ENCODE measurements at regions not wholly inside any gene's neighbourhood (a gene's known extent, or its start where the extent isn't known, plus 50 kb on each side); places are given as distances from the start of the nearest gene placed in this dataset.

DNA sequence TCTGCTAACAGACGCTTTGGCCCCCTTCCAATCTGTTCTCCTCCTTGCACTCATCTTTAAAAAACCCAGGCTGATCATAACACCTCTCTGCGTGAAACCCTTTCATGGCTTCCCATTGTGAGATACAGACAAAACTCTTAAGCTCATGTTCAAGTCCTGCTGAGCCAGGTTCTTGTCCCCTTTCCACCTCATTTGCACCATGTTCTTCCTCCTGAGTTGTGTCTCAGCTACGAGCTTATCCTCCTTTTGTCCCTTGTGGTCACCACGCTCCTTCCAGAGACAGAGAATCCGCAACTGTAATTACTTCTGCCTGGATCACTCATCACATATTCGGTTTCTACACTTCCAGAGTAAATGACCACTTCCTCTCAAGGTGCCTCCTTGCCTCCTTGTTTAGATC lies 238.8 kb downstream of the ACTR3 start:
- ChIA-PET CTCF (ENCODE audit: low intra/inter-chr PET ratio, low total read pairs) (no interaction called here), POLR2A (no interaction called here)
- Histone ChIP-seq H4K20me1 (ENCODE audit: insufficient read depth, low read length) (no peaks in the 10 kb centered on the region), H3K27ac (ENCODE audit: extremely low read length, insufficient read depth, low read length) (no peak overlapping the region), H3K4me1 (ENCODE audit: insufficient read depth, low read length) (no peaks in the 10 kb centered on the region), H3K4me2 (ENCODE audit: low read depth, low read length) (no peak overlapping the region), H3K79me2 (ENCODE audit: insufficient read depth, low read length) (no peaks in the 10 kb centered on the region), H3K36me3 (replicated peaks in 1 of 2; ENCODE audit: control insufficient read depth in 1 of 2, insufficient read depth in 2 of 2, low read length in 2 of 2) (no peaks in the 10 kb centered on the region), H2AFZ (ENCODE audit: low read length) (no peak overlapping the region), H3K9me3 (ENCODE audit: low read length) (no peaks in the 10 kb centered on the region), H3K27me3 (ENCODE audit: control insufficient read depth in 1 of 2, insufficient read depth in 2 of 2, low read length in 2 of 2) (no peaks in the 10 kb centered on the region; a peak in 1 of 5 replicates), H3K4me3 (replicated peaks in 1 of 3; ENCODE audit: insufficient read depth in 1 of 3, low read depth in 2 of 3, low read length in 3 of 3) (no peak overlapping the region), H3K9ac (ENCODE audit: insufficient read depth, low read depth, low read length) (no peak overlapping the region)
- TF ChIP-seq PHF5A (CRISPR knock-in tag; IDR thresholded peaks at IDR 0.05; ENCODE audit: low read depth, unreplicated experiment) (no peak), MTA3 (CRISPR knock-in tag; IDR thresholded peaks at IDR 0.05) (no peak), ZNF652 (CRISPR knock-in tag; IDR thresholded peaks at IDR 0.05; ENCODE audit: borderline replicate concordance, low read depth) (no peak), SMC3 (IDR thresholded peaks at IDR 0.05; ENCODE audit: low read length) (no peak), TCF12 (IDR thresholded peaks at IDR 0.05) (no peak), TCF12 (CRISPR knock-in tag; IDR thresholded peaks at IDR 0.05) (no peak), JARID2 (CRISPR knock-in tag; IDR thresholded peaks at IDR 0.05; ENCODE audit: insufficient replicate concordance) (no peak), KAT8 (CRISPR knock-in tag; IDR thresholded peaks at IDR 0.05) (no peak), NFRKB (IDR thresholded peaks at IDR 0.05) (no peak), TP53 (CRISPR knock-in tag; conservative IDR thresholded peaks at IDR 0.05) (no peak), MATR3 (CRISPR knock-in tag; IDR thresholded peaks at IDR 0.05) (no peak)
- TF ChIP-seq, protein P1, sequence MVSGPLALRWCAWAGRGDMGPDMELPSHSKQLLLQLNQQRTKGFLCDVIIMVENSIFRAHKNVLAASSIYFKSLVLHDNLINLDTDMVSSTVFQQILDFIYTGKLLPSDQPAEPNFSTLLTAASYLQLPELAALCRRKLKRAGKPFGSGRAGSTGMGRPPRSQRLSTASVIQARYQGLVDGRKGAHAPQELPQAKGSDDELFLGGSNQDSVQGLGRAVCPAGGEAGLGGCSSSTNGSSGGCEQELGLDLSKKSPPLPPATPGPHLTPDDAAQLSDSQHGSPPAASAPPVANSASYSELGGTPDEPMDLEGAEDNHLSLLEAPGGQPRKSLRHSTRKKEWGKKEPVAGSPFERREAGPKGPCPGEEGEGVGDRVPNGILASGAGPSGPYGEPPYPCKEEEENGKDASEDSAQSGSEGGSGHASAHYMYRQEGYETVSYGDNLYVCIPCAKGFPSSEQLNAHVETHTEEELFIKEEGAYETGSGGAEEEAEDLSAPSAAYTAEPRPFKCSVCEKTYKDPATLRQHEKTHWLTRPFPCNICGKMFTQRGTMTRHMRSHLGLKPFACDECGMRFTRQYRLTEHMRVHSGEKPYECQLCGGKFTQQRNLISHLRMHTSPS (CRISPR knock-in tag; IDR thresholded peaks at IDR 0.05; ENCODE audit: low read depth) = no peak
- TF ChIP-seq, protein P2, sequence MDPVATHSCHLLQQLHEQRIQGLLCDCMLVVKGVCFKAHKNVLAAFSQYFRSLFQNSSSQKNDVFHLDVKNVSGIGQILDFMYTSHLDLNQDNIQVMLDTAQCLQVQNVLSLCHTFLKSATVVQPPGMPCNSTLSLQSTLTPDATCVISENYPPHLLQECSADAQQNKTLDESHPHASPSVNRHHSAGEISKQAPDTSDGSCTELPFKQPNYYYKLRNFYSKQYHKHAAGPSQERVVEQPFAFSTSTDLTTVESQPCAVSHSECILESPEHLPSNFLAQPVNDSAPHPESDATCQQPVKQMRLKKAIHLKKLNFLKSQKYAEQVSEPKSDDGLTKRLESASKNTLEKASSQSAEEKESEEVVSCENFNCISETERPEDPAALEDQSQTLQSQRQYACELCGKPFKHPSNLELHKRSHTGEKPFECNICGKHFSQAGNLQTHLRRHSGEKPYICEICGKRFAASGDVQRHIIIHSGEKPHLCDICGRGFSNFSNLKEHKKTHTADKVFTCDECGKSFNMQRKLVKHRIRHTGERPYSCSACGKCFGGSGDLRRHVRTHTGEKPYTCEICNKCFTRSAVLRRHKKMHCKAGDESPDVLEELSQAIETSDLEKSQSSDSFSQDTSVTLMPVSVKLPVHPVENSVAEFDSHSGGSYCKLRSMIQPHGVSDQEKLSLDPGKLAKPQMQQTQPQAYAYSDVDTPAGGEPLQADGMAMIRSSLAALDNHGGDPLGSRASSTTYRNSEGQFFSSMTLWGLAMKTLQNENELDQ (CRISPR knock-in tag; IDR thresholded peaks at IDR 0.05; ENCODE audit: borderline replicate concordance) = no peak
- TF ChIP-seq, protein P3, sequence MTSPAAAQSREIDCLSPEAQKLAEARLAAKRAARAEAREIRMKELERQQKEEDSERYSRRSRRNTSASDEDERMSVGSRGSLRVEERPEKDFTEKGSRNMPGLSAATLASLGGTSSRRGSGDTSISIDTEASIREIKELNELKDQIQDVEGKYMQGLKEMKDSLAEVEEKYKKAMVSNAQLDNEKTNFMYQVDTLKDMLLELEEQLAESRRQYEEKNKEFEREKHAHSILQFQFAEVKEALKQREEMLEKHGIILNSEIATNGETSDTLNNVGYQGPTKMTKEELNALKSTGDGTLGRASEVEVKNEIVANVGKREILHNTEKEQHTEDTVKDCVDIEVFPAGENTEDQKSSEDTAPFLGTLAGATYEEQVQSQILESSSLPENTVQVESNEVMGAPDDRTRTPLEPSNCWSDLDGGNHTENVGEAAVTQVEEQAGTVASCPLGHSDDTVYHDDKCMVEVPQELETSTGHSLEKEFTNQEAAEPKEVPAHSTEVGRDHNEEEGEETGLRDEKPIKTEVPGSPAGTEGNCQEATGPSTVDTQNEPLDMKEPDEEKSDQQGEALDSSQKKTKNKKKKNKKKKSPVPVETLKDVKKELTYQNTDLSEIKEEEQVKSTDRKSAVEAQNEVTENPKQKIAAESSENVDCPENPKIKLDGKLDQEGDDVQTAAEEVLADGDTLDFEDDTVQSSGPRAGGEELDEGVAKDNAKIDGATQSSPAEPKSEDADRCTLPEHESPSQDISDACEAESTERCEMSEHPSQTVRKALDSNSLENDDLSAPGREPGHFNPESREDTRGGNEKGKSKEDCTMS (CRISPR knock-in tag; conservative IDR thresholded peaks at IDR 0.05) = no peak
- TF ChIP-seq, protein P4, sequence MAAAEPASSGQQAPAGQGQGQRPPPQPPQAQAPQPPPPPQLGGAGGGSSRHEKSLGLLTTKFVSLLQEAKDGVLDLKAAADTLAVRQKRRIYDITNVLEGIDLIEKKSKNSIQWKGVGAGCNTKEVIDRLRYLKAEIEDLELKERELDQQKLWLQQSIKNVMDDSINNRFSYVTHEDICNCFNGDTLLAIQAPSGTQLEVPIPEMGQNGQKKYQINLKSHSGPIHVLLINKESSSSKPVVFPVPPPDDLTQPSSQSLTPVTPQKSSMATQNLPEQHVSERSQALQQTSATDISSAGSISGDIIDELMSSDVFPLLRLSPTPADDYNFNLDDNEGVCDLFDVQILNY (CRISPR knock-in tag; conservative IDR thresholded peaks at IDR 0.05) = no peak
- TF ChIP-seq, protein P5, sequence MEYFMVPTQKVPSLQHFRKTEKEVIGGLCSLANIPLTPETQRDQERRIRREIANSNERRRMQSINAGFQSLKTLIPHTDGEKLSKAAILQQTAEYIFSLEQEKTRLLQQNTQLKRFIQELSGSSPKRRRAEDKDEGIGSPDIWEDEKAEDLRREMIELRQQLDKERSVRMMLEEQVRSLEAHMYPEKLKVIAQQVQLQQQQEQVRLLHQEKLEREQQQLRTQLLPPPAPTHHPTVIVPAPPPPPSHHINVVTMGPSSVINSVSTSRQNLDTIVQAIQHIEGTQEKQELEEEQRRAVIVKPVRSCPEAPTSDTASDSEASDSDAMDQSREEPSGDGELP (IDR thresholded peaks at IDR 0.05; ENCODE audit: borderline replicate concordance, low read depth) = no peak
- ATAC-seq (no peak), FAIRE-seq (no peak), DNase-seq (ENCODE audit: low spot score) (no peak)
- intact Hi-C loops (cut with micrococcal nuclease; ENCODE audit: unreplicated experiment) = no loop called here
- in situ Hi-C loops (cut with HindIII; ENCODE audit: extremely low pct_ligation_motif_present, low pct_unique_long_range_greater_than_20kb) = no loop called here
- WGBS (ENCODE audit: low lambda C conversion rate) = 34% methylated on average over 6 of the region's 6 CpGs
- no TSS peak for BruUV-seq (replicated peaks)
